ENCODE measurements at regions not wholly inside any gene's neighbourhood (a gene's known extent, or its start where the extent isn't known, plus 50 kb on each side); places are given as distances from the start of the nearest gene placed in this dataset.
"Not testable (repeated sequence)": the region's sequence is repeated elsewhere in the genome, so short reads cannot be mapped to it uniquely, and the experiment has no call there.

GRCh38 chr18:10128921-10129501 is 215.2 kb downstream of the VAPA start:
- DNase-seq (ENCODE audit: extremely low read depth in 1 of 11, low read depth in 9 of 11, low spot score in 4 of 11): no peak

- no peak for DNase-seq (ENCODE audit: extremely low read depth in 1 of 11, low read depth in 9 of 11, low spot score in 4 of 11)
Measured at GRCh38 chr18:10130606-10131005, 216.8 kb downstream of the VAPA start.

DNA sequence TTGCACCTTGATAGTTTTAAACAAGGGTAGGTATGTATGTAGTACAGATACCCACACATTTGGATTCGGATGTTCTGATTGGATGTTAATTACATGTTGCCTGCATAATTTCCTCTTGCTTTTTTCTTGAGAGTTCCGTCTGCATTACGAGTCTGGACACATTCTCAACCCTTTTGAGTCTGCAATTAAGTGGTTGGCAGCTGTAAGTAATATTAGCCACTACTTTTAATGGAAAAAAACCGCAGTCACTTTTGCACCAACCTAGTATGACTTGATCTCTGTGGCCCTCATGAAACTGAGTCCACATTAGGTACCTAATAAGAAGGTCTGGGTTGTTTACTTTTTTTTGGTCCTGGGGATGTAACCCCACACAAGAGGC is 217.3 kb downstream of the VAPA start:
- DNase-seq (ENCODE audit: extremely low read depth in 1 of 11, low read depth in 9 of 11, low spot score in 4 of 11): no peak

DNA sequence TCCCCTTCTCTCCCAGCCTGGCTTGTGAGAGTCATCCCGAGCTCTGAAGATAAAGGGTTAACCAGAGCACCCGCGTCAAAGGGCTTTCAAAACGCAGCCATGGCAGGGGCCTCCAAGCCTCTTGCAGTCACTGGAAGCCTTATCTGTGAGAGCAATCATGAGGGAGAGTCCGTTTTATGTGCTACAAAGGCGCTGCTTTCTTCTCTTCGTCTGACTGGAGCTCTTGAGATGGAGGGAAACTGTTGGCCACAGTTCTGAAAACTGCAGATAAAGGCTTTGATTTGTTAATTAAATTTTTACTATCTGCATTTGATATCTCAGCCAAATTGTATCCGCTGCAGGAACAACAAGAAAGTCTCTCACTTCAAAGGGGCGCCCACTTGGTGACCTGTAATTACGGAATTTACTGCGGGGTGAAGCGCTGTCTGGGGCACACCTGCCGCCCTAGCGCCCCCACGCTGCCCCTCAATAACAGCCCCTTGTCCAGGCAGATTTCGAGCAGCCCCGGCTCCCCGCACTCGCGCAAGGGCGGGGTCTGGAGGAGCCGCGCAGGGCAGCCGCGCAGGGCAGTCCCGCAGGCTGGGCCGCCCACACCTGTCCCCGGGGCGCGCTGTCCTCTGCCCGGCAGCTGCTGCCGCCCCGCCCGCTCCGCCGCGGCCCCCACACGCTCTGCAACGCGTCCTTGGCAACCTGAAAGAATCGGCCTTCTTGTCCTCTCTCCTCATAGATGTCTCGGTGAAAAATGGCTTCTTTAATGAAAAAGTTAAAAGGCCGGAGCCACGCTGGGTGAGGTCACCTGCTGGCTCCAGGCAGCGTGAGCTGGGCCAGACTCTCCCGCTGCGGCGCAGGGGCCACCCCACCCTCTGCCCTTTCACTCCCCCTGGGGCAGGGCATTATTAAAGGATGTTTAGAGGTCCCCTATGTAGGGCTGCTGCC is 217.9 kb downstream of the VAPA start:
- peak in 8 of 11 donors; percentile 43 to 74 (median 62) for DNase-seq (ENCODE audit: extremely low read depth in 1 of 11, low read depth in 9 of 11, low spot score in 4 of 11)

DNA sequence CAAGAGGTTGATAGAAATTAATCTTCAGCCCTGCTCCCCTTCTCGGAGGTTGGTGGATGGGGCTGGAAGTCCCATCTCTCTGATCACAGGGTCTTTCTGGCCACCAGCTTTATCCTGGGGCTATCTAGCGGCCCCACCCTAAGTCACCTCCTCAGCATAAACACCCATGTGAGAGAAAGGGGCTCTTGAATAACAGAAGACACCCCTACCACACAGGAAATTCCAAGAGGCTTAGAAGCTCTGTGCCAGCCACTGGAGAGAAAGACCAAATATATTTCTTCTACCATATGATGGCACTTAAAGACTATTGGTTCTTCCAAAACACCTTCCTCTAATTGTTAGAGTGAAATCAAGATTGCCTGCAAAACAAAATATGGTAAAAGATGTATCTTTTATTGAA is 219.7 kb downstream of the VAPA start:
- DNase-seq (ENCODE audit: extremely low read depth in 1 of 11, low read depth in 9 of 11, low spot score in 4 of 11): no peak

DNA sequence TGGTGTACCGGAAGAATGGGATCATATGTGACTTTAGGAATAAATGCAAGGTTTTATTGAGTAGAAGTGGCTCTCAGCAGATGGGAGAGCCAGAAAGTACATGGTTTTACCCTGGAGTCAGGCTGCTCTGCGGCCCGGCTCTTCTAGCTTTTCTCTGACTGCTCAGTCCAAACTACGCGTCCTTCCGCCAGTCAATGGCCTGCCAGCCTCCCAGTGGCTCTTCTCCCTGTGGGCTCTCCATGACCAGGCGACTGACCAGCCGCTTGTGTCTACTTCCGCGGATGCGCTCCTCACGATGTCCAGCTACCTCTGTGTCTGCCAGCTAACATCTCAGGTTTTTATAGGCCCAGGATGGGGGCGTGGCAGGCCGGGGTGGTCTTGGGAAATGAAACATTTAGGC is 220.4 kb downstream of the VAPA start:
- DNase-seq (ENCODE audit: extremely low read depth in 1 of 11, low read depth in 9 of 11, low spot score in 4 of 11): no peak

DNA sequence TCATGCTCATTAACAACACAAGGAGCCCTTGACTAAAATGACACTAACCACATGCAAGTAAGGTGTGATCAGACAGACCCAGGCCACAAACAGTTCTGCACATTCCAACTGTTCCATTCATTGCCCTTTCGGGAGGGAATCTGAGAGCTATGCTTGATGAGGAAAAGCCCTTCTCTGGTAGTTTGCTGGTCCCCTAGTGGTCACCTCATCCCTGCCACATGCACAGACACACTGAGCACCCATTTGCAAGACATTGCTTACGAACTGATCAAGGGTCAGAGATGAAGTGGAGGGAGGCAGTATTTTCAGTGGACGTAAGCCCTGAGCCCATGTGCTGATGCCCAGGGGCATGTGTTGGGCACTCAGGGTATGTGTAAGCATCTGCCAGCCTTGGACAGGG is 220.9 kb downstream of the VAPA start:
- DNase-seq (ENCODE audit: extremely low read depth in 1 of 11, low read depth in 9 of 11, low spot score in 4 of 11): not testable (repeated sequence)

GRCh38 chr18:10135302-10135926 is 221.6 kb downstream of the VAPA start:
- DNase-seq (ENCODE audit: extremely low read depth in 1 of 11, low read depth in 9 of 11, low spot score in 4 of 11): no peak

- DNase-seq (ENCODE audit: extremely low read depth in 1 of 11, low read depth in 9 of 11, low spot score in 4 of 11): no peak
Measured at GRCh38 chr18:10138719-10139118, 224.9 kb downstream of the VAPA start.

- no peak for DNase-seq (ENCODE audit: extremely low read depth in 1 of 11, low read depth in 9 of 11, low spot score in 4 of 11)
Measured at GRCh38 chr18:10139783-10140410, 226.1 kb downstream of the VAPA start.

GRCh38 chr18:10140461-10141282 is 226.9 kb downstream of the VAPA start:
- DNase-seq (ENCODE audit: extremely low read depth in 1 of 11, low read depth in 9 of 11, low spot score in 4 of 11): no peak

GRCh38 chr18:10141559-10141958 is 227.7 kb downstream of the VAPA start:
- no peak for DNase-seq (ENCODE audit: extremely low read depth in 1 of 11, low read depth in 9 of 11, low spot score in 4 of 11)

- no peak for DNase-seq (ENCODE audit: extremely low read depth in 1 of 11, low read depth in 9 of 11, low spot score in 4 of 11)
Measured at GRCh38 chr18:10142056-10142455, 228.2 kb downstream of the VAPA start.

DNA sequence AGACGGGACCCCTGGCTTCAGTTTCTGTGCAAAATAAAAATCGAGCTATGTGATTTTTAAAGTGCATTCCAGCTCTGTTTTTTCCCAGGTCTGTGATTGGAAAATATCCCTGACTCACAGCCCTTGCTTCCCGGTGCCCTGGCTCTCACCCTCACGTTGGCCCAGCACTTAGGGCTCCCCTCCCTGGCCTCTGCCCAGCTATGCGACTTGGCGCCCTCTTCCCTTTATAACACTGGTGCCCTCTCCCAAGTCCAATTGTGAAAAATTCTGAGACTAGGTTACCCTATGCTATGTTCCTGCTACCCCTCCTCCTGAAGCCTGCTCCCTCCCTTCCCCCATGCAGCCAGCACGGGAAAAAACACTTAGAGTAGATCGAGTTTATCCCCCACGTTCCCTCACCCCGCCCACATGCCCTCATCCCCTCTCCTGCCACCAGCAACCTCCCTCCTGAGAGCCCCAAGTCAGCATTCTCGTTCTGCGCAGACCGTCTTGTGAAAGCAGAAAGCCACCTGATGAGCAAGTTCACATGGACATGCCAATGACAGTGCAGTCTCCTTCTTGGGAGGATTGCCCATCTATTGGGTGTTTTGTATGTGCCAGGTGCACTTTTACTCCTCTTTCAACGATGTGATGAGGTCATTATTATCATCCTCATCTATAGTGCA is 228.8 kb downstream of the VAPA start:
- DNase-seq (ENCODE audit: extremely low read depth in 1 of 11, low read depth in 9 of 11, low spot score in 4 of 11): no peak

GRCh38 chr18:10143596-10143995 is 229.8 kb downstream of the VAPA start:
- DNase-seq (ENCODE audit: extremely low read depth in 1 of 11, low read depth in 9 of 11, low spot score in 4 of 11): no peak

- no peak for DNase-seq (ENCODE audit: extremely low read depth in 1 of 11, low read depth in 9 of 11, low spot score in 4 of 11)
Measured at GRCh38 chr18:10145546-10145945, 231.7 kb downstream of the VAPA start.

GRCh38 chr18:10147226-10147625 is 233.4 kb downstream of the VAPA start:
- DNase-seq (ENCODE audit: extremely low read depth in 1 of 11, low read depth in 9 of 11, low spot score in 4 of 11): no peak

GRCh38 chr18:10147752-10148151 is 233.9 kb downstream of the VAPA start:
- DNase-seq (ENCODE audit: extremely low read depth in 1 of 11, low read depth in 9 of 11, low spot score in 4 of 11): no peak
